ENCODE measurements at regions not wholly inside any gene's neighbourhood (a gene's known extent, or its start where the extent isn't known, plus 50 kb on each side); places are given as distances from the start of the nearest gene placed in this dataset.
A peak's percentile ranks its signal among the peaks of the same experiment; 100 is the strongest.
"Not testable (repeated sequence)": the region's sequence is repeated elsewhere in the genome, so short reads cannot be mapped to it uniquely, and the experiment has no call there.

GRCh38 chr2:211204902-211205301, 648.5 kb downstream of the CPS1 start:
- DNase-seq = no peak
- Histone ChIP-seq H3K27ac (ENCODE audit: low read depth in 2 of 2, low read length in 2 of 2) (no peak overlapping the region), H3K4me1 (ENCODE audit: control insufficient read depth in 2 of 3, insufficient read depth in 2 of 3, low read depth in 1 of 3, low read length in 3 of 3) (no peaks in the 10 kb centered on the region), H3K36me3 (ENCODE audit: control insufficient read depth in 2 of 3, insufficient read depth in 3 of 3, low read length in 3 of 3) (no peaks in the 10 kb centered on the region), H3K4me3 (ENCODE audit: low read length in 3 of 3) (no peak overlapping the region), H3K9ac (ENCODE audit: low read length in 3 of 3) (no peak overlapping the region), H3K27me3 (ENCODE audit: control insufficient read depth, insufficient read depth, low read length) (no peaks in the 10 kb centered on the region), H3K9me3 (ENCODE audit: control insufficient read depth in 2 of 3, insufficient read depth in 1 of 3, low read length in 3 of 3) (no peaks in the 10 kb centered on the region)
- no peak for TF ChIP-seq CTCF (IDR thresholded peaks at IDR 0.05; ENCODE audit: borderline replicate concordance, extremely low read depth, insufficient read depth)
- intact Hi-C loops (cut with DNase I) = no loop called here
- no peak for FAIRE-seq

GRCh38 chr2:211205358-211205757, 649.0 kb downstream of the CPS1 start:
- intact Hi-C loops (cut with DNase I) = no loop called here
- no peak overlapping the region for H3K9ac ChIP-seq (ENCODE audit: low read length in 3 of 3)
- no peaks in the 10 kb centered on the region for H3K27me3 ChIP-seq (ENCODE audit: control insufficient read depth, insufficient read depth, low read length)
- no peaks in the 10 kb centered on the region for H3K36me3 ChIP-seq (ENCODE audit: control insufficient read depth in 2 of 3, insufficient read depth in 3 of 3, low read length in 3 of 3)
- no peak for FAIRE-seq
- TF ChIP-seq CTCF (IDR thresholded peaks at IDR 0.05; ENCODE audit: borderline replicate concordance, extremely low read depth, insufficient read depth) = no peak
- no peak overlapping the region for H3K27ac ChIP-seq (ENCODE audit: low read depth in 2 of 2, low read length in 2 of 2)
- no peaks in the 10 kb centered on the region for H3K4me1 ChIP-seq (ENCODE audit: control insufficient read depth in 2 of 3, insufficient read depth in 2 of 3, low read depth in 1 of 3, low read length in 3 of 3)
- H3K4me3 ChIP-seq (ENCODE audit: low read length in 3 of 3) = no peak overlapping the region
- no peak for DNase-seq
- H3K9me3 ChIP-seq (ENCODE audit: control insufficient read depth in 2 of 3, insufficient read depth in 1 of 3, low read length in 3 of 3) = no peaks in the 10 kb centered on the region

GRCh38 chr2:211205836-211206235, 649.4 kb downstream of the CPS1 start:
- Histone ChIP-seq H3K4me3 (ENCODE audit: low read length in 3 of 3) (no peak overlapping the region), H3K27me3 (ENCODE audit: control insufficient read depth, insufficient read depth, low read length) (no peaks in the 10 kb centered on the region), H3K9me3 (ENCODE audit: control insufficient read depth in 2 of 3, insufficient read depth in 1 of 3, low read length in 3 of 3) (no peaks in the 10 kb centered on the region), H3K9ac (ENCODE audit: low read length in 3 of 3) (no peak overlapping the region), H3K4me1 (ENCODE audit: control insufficient read depth in 2 of 3, insufficient read depth in 2 of 3, low read depth in 1 of 3, low read length in 3 of 3) (no peaks in the 10 kb centered on the region), H3K27ac (ENCODE audit: low read depth in 2 of 2, low read length in 2 of 2) (no peak overlapping the region), H3K36me3 (ENCODE audit: control insufficient read depth in 2 of 3, insufficient read depth in 3 of 3, low read length in 3 of 3) (no peaks in the 10 kb centered on the region)
- DNase-seq = no peak
- FAIRE-seq = no peak
- TF ChIP-seq CTCF (IDR thresholded peaks at IDR 0.05; ENCODE audit: borderline replicate concordance, extremely low read depth, insufficient read depth) = no peak
- intact Hi-C loops (cut with DNase I) = no loop called here

GRCh38 chr2:211216221-211216620, 659.8 kb downstream of the CPS1 start:
- intact Hi-C loops (cut with DNase I) = no loop called here
- Histone ChIP-seq H3K27ac (ENCODE audit: low read depth in 2 of 2, low read length in 2 of 2) (no peak overlapping the region), H3K4me3 (ENCODE audit: low read length in 3 of 3) (no peak overlapping the region), H3K9me3 (ENCODE audit: control insufficient read depth in 2 of 3, insufficient read depth in 1 of 3, low read length in 3 of 3) (no peaks in the 10 kb centered on the region), H3K27me3 (ENCODE audit: control insufficient read depth, insufficient read depth, low read length) (no peaks in the 10 kb centered on the region), H3K36me3 (ENCODE audit: control insufficient read depth in 2 of 3, insufficient read depth in 3 of 3, low read length in 3 of 3) (no peaks in the 10 kb centered on the region), H3K9ac (ENCODE audit: low read length in 3 of 3) (no peak overlapping the region), H3K4me1 (ENCODE audit: control insufficient read depth in 2 of 3, insufficient read depth in 2 of 3, low read depth in 1 of 3, low read length in 3 of 3) (no peaks in the 10 kb centered on the region)
- TF ChIP-seq CTCF (IDR thresholded peaks at IDR 0.05; ENCODE audit: borderline replicate concordance, extremely low read depth, insufficient read depth) = peak; percentile 30
- peak in 1 of 5 donors; percentile 15 for DNase-seq
- no peak for FAIRE-seq

- H3K4me3 ChIP-seq (ENCODE audit: low read length in 3 of 3); H3K4me1 ChIP-seq (ENCODE audit: control insufficient read depth in 2 of 3, insufficient read depth in 2 of 3, low read depth in 1 of 3, low read length in 3 of 3); H3K27me3 ChIP-seq (ENCODE audit: control insufficient read depth, insufficient read depth, low read length); intact Hi-C loops (cut with DNase I); H3K36me3 ChIP-seq (ENCODE audit: control insufficient read depth in 2 of 3, insufficient read depth in 3 of 3, low read length in 3 of 3); H3K9ac ChIP-seq (ENCODE audit: low read length in 3 of 3); DNase-seq; H3K27ac ChIP-seq (ENCODE audit: low read depth in 2 of 2, low read length in 2 of 2); H3K9me3 ChIP-seq (ENCODE audit: control insufficient read depth in 2 of 3, insufficient read depth in 1 of 3, low read length in 3 of 3); FAIRE-seq: not testable (repeated sequence)
Observed at GRCh38 chr2:211219548-211219947, 663.1 kb downstream of the CPS1 start.
